ENCODE measurements at regions not wholly inside any gene's neighbourhood (a gene's known extent, or its start where the extent isn't known, plus 50 kb on each side); places are given as distances from the start of the nearest gene placed in this dataset.

- TF ChIP-seq POLR2A (IDR thresholded peaks at IDR 0.05) (no peak), CTCF (IDR thresholded peaks at IDR 0.05) (no peak)
Measured at GRCh38 chr5:121246971-121247370, 604.7 kb upstream of the FTMT start.

All from testis (tissue), 2 donors.